ENCODE measurements at regions not wholly inside any gene's neighbourhood (a gene's known extent, or its start where the extent isn't known, plus 50 kb on each side); places are given as distances from the start of the nearest gene placed in this dataset.

DNA sequence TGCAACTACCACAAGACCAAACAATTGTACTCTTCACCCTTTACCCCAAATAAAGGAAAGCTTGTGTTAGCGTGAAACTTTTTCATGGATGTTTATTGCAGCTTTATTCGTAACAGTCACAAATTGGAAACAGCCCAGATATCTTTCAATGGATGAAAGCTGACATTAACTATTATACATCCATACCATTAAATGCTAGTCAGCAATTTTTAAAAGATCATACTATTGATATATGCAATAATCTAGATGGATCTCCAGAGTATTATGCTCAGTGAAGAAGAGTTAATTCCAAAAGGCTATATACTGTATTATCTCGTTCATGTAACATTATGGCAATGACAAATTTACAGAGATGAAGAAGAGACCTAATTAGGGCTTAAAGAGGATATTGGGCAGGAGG is 1491.2 kb upstream of the CDH8 start:
- TF ChIP-seq CTCF (IDR thresholded peaks at IDR 0.05; ENCODE audit: low read depth, low read length) = no peak
- H3K36me3 ChIP-seq = no peaks in the 10 kb centered on the region

DNA sequence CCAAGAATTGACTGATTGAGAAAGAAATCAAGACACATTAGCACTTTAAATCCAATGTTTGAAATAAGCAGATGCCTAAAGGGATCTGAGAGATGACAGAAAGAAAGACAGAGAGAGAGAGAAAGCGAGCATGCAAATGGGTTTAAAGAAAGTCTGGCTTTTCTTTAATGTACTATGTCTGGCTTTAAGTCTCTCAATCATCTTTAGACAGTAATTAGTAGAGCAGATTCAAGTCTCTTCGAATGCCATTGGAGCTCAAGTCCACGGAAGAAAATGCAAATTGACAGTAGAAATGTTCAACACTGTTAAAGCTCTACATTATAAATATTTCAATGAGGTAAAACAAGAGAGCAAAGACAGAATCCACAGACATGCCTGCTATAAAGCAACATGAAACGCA is 1480.2 kb upstream of the CDH8 start:
- Histone ChIP-seq H3K36me3 (no peaks in the 10 kb centered on the region), H3K27me3 (ENCODE audit: insufficient read depth, low read depth, severe bottlenecking) (no peaks in the 10 kb centered on the region), H3K27ac (no peak overlapping the region), H3K4me3 (ENCODE audit: low read depth, low read length) (no peak overlapping the region), H3K9me3 (ENCODE audit: severe bottlenecking) (no peaks in the 10 kb centered on the region)
- DNase-seq = no peak
- TF ChIP-seq CTCF (IDR thresholded peaks at IDR 0.05; ENCODE audit: low read depth, low read length) = no peak

More for the DNA sequence above, 1491.2 kb upstream of the CDH8 start:
- no peak overlapping the region for H3K27ac ChIP-seq
- H3K27me3 ChIP-seq (ENCODE audit: insufficient read depth, low read depth, severe bottlenecking) = no peaks in the 10 kb centered on the region
- no peak for DNase-seq
- H3K4me3 ChIP-seq (ENCODE audit: low read depth, low read length) = no peak overlapping the region
- H3K9me3 ChIP-seq (ENCODE audit: severe bottlenecking) = no peaks in the 10 kb centered on the region

DNA sequence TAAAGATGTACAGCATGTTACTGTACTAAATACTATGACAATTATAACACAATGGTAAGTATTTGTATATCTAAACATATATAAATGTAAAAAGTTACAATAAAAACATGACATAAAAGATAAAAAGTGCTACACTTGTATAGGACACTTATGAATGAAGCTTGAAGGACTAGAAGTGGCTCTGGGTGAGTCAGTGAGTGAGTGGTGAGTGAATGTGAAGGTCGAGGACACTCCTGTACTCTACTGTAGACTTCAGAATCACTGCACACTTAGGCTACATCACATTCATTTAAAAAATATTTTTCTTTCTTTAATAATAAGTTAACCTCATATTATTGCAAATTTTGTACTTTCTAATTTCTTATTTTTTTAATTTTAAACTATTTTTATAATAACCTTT is 1476.7 kb upstream of the CDH8 start:
- Histone ChIP-seq H3K27me3 (ENCODE audit: insufficient read depth, low read depth, severe bottlenecking) (no peaks in the 10 kb centered on the region), H3K27ac (no peak overlapping the region), H3K36me3 (no peaks in the 10 kb centered on the region), H3K9me3 (ENCODE audit: severe bottlenecking) (no peaks in the 10 kb centered on the region), H3K4me3 (ENCODE audit: low read depth, low read length) (no peak overlapping the region)
- no peak for DNase-seq
- TF ChIP-seq CTCF (IDR thresholded peaks at IDR 0.05; ENCODE audit: low read depth, low read length) = no peak

- Histone ChIP-seq H3K27me3 (ENCODE audit: insufficient read depth, low read depth, severe bottlenecking) (no peaks in the 10 kb centered on the region), H3K36me3 (no peaks in the 10 kb centered on the region), H3K9me3 (ENCODE audit: severe bottlenecking) (no peaks in the 10 kb centered on the region), H3K4me3 (ENCODE audit: low read depth, low read length) (no peak overlapping the region), H3K27ac (no peak overlapping the region)
- no peak for TF ChIP-seq CTCF (IDR thresholded peaks at IDR 0.05; ENCODE audit: low read depth, low read length)
- no peak for DNase-seq
Observed at GRCh38 chr16:63497408-63497807, 1461.2 kb upstream of the CDH8 start.

DNA sequence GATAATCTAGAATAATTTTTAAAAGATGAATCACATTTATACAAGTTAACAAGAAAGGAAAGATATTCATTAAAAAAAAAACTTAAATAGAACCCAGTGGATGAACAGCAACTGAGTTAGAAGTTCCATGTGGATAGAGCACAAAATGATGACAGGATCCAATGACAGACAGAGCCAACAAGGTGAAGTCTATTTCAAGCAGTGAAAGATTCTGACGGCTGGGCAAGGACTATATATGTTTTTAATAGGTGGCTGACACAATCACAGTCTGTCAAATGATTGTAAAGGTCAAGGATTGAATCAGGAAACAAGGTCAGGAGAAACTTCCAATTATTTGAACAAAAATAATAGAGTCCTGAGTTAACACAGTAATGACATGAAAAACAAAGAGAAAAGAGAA is 1460.0 kb upstream of the CDH8 start:
- Histone ChIP-seq H3K36me3 (no peaks in the 10 kb centered on the region), H3K4me3 (ENCODE audit: low read depth, low read length) (no peak overlapping the region), H3K27me3 (ENCODE audit: insufficient read depth, low read depth, severe bottlenecking) (no peaks in the 10 kb centered on the region), H3K9me3 (ENCODE audit: severe bottlenecking) (no peaks in the 10 kb centered on the region), H3K27ac (no peak overlapping the region)
- TF ChIP-seq CTCF (IDR thresholded peaks at IDR 0.05; ENCODE audit: low read depth, low read length) = no peak
- DNase-seq = no peak

- no peak for DNase-seq
- no peak overlapping the region for H3K4me3 ChIP-seq (ENCODE audit: low read depth, low read length)
- no peaks in the 10 kb centered on the region for H3K36me3 ChIP-seq
- no peaks in the 10 kb centered on the region for H3K27me3 ChIP-seq (ENCODE audit: insufficient read depth, low read depth, severe bottlenecking)
- TF ChIP-seq CTCF (IDR thresholded peaks at IDR 0.05; ENCODE audit: low read depth, low read length) = no peak
- H3K9me3 ChIP-seq (ENCODE audit: severe bottlenecking) = no peaks in the 10 kb centered on the region
- H3K27ac ChIP-seq = no peak overlapping the region
Observed at GRCh38 chr16:63488955-63489354, 1452.7 kb upstream of the CDH8 start.
